Activated naive CD8-positive, alpha-beta T cell treated with anti-CD3 and anti-CD28 coated beads, Interleukin-2, amount 50 U/mL, for 16 hours (primary cell): ENCODE measurements at regions not wholly inside any gene's neighbourhood (a gene's known extent, or its start where the extent isn't known, plus 50 kb on each side); places are given as distances from the start of the nearest gene placed in this dataset.
"Not testable (repeated sequence)": the region's sequence is repeated elsewhere in the genome, so short reads cannot be mapped to it uniquely, and the experiment has no call there.

Experiments used
- DNase-seq: peaks from one replicate; pipeline ENCODE4 v3.0.0-alpha.2; 2020; ENCODE audit warnings: low read depth, low spot score

GRCh38 chr2:192828947-192829346 lies 634.2 kb upstream of the TMEFF2 start:
- DNase-seq = no peak

GRCh38 chr2:192828175-192828574 lies 633.4 kb upstream of the TMEFF2 start:
- DNase-seq = no peak

DNA sequence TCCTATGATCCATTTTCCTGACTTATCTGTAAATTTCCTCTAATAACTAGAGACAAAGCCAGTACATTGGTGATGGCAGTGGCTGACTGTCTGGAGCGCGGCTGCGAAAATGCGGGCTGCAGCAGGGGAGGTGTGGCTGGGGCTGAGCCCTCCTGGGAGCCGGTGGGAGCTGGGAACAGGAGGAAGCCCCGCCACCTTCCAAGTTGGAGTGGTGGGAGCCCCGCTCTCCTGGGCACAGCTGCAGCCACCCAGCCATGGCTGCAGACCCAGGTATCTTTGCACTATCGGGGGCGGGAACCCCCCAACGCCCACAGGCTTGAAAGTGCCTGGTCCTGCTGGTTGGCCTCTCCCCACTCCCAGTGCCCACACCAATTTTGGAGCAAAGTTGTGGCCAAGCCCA lies 633.0 kb upstream of the TMEFF2 start:
- no peak for DNase-seq

DNA sequence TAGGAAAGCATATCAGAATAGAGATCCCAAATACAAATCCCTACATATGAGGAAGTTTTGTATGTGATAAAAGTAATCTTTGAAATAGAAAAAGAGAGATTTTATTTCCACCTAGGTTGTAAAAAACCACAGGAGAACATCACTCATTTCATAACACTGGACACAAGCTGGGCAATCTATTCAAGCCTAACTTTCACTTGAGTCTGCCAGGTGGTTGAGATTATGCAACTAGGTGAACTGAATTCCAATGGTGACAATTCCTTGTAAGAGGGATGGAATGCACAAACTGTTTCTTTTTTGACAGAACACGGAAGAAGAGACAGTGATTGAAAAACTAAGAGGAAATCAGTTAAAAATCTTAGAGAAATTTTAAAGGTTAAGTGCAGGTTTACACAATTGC lies 619.6 kb upstream of the TMEFF2 start:
- no peak for DNase-seq

GRCh38 chr2:192813341-192813740 lies 618.6 kb upstream of the TMEFF2 start:
- no peak for DNase-seq

DNA sequence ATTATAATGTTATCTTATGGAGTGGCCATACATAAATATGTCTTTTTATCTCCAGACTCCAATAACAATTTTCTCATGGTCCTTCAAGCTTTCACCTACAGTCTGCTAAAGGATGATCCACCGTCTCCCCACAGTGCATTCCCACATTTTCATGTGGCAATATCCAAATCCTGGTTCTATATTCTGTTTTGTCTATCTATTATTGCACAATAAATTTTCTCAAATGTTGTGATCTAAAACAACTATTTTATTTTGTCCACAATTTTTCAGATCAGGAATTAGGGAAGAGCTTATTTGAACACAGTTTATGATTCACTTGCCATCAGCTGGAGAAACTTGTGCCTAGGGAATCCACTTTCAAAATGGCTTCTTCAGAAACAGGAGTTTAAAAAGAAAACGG lies 614.4 kb upstream of the TMEFF2 start:
- DNase-seq = no peak

- DNase-seq = no peak
Measured at GRCh38 chr2:192783643-192784042, 588.9 kb upstream of the TMEFF2 start.

GRCh38 chr2:192775459-192776262 lies 580.9 kb upstream of the TMEFF2 start:
- no peak for DNase-seq

- DNase-seq = no peak
Measured at GRCh38 chr2:192775011-192775410, 580.3 kb upstream of the TMEFF2 start.

GRCh38 chr2:192773044-192773443 lies 578.3 kb upstream of the TMEFF2 start:
- no peak for DNase-seq

DNA sequence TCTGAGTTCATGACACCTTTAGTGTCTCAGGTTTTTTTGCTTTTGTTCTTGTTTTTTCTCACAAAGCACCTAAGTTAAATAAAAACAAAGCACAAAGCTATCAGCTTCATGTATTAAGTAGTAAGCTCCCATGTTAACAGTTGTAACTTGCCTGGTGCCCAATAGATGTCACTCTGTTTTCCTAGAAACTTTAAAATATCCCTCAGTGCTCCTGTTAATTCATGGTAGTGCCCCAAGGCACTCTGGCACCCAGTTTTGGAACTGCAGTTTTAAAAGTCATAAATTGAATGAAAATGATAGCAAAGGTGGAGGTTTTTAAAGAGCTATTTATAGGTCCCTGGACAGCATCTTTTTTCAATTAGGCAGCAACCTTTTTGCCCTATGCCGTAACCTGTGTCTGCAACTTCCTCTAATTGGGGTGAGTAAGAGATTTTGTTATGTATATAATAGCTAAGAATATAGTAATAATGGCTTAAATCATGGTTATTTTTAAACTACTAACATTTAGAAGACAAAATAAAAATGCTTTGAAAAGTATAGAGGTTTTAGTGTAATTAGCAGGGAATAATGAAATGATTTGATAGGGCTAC lies 555.0 kb upstream of the TMEFF2 start:
- DNase-seq = no peak

DNA sequence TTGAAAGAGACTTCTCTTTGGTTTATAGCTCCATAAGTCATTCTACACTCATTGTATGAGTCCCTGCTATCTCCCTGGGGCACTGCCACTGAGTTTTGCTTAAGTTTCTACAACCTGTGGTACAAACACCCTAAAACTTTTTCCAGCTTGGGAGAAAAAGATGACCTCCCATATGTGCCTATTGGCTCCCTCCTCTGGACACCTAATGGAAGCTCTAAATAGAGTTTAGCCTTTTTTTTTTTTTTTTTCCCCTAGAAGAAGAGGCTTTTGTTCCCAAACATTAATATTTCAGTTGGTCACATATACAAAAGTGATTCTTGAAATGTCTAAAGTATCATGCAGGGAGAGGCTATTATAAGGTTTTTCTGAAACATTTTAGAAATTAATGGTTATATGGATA lies 547.2 kb upstream of the TMEFF2 start:
- no peak for DNase-seq

- no peak for DNase-seq
Measured at GRCh38 chr2:192735447-192735846, 540.7 kb upstream of the TMEFF2 start.

DNA sequence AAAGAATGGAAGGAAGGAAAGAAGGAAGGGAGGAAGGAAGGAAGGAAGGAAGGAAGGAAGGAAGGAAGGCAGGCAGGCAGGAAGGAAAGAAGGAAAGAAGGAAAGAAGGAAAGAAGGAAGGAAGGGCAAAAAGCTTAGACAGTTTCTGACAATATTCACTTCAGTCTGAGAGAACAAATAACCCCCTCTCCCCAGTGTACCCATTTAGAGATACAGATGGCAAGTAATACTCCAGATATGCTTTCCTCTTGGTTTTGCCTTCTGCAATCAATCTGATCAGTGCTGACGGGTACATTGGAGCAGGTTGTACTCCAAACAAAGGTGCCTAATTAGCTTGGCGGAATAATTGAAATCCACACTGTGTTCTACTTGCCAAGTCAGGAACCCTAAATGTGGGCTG lies 534.6 kb upstream of the TMEFF2 start:
- no peak for DNase-seq

DNA sequence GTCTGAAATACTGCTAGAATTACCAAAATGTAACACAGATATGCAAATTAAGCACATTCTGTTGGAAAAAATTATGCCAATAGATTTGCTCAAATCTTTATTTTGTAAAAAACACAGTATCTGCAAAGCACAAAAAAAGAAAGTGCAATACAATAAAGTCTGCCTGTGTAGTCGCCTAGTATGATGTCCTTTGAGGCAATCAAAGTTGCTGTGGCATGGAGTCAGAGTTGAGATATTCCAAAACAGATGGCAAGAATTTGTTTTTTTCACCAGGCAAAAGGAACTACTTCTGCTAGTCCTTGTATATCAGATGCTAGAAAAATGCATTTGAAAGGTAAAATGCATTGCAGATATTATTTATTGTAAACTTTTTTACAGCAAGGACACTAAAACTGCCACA lies 531.3 kb upstream of the TMEFF2 start:
- no peak for DNase-seq

DNA sequence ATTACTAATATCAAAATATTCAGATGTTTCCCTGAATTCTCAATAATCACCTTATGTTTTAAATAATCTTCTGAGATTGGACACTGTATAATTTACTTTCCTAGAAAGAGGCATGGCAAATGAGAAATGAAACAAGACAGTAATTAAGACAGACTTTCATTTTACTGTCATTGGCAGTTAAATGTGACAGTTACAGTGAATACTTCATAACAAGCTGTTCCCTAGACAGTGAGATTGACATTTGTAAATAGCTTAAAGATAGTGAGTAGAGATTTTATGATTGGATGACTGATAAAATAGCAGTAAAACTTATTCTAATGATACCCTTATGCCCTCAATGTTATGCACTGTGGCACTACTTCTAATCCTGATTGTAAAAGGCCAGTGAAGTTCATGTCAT lies 524.9 kb upstream of the TMEFF2 start:
- DNase-seq = no peak

DNA sequence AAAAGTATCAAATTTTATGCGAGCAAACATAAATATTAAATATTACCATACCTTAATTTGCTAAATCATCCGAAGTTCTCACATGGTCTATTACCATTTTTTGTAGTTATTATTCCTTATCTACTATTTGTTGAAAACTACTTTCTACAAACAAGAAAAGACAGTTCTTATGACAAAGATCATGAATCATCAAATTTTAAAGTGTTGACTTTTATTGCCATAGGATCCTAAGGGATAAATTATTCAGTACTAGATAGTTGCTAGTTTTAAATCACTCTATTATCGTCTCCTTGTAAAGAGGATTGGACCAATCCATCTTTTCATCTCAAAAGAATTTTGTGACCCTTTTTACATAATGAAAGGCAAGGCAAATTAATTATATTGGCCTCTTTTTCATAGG lies 523.6 kb upstream of the TMEFF2 start:
- no peak for DNase-seq

DNA sequence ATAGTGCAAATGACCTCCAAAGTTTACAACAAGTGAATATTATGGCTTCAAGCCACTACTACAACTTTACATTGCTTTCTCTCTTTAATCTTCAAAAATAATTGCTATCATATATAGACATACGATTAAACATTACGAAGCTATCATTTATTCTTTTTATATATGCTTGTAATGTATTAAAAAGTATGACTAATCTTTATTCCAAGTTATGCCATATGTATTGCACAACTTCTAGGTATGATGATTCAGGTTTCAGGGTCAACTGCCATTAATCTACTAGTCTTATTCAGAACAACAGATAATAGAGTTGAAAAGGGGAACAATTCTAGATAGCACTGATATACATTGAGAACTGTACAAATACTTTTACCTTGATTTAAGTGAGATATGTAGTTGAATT lies 506.2 kb upstream of the TMEFF2 start:
- no peak for DNase-seq

GRCh38 chr2:192697880-192698279 lies 503.1 kb upstream of the TMEFF2 start:
- no peak for DNase-seq

GRCh38 chr2:192696857-192697256 lies 502.1 kb upstream of the TMEFF2 start:
- no peak for DNase-seq

DNA sequence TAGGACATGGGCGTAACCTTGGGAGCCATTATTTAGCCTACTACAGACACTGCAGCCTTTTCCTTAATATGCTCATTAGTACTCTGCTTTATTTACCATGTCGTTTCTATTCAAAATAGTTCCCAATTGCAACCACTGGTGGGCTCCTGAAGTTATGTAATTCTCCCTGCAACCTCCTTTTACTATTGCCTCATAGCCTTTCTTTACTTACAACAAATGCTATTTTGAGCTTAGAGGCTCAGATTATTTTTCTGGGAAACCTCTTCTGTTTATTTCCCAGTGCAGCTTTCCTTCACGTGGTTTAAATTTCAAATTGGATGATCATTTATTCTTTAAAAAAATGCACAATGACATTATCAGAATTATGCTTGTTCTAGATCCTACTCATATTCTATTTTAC lies 492.3 kb upstream of the TMEFF2 start:
- no peak for DNase-seq

- not testable (repeated sequence) for DNase-seq
Measured at GRCh38 chr2:192682511-192682910, 487.8 kb upstream of the TMEFF2 start.

DNA sequence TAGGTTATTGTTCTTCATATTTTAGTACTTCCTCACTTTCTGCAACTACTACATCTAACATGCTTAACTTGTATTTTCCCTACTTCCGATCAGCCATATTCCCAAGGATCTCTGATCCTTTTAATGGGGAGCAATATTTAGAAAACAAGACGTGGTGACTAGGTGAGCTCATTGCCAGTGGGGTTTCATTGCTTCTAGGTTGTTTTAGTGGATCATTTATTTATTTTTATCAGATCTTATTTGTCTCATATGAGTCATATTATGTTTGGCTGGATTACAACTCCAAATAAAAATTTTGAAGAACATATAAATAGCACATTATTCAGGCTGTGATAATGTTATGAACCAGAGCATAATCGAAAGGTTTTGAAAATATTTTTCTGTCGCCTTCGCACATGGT lies 480.9 kb upstream of the TMEFF2 start:
- no peak for DNase-seq
